Endothelial cell of umbilical vein (primary cell): ENCODE measurements at regions not wholly inside any gene's neighbourhood (a gene's known extent, or its start where the extent isn't known, plus 50 kb on each side); places are given as distances from the start of the nearest gene placed in this dataset.

Experiments used
- BruUV-seq: library from RNA; stranded (reverse); fragments of 400-500 nt; replicated peaks from 2 replicates; lab custom pipeline; 2021; lab: Mats Ljungman, UMichigan
- CTCF ChIA-PET: fragments of 300-600, 350-600 bp; sonication (Branson Sonifier 250); formaldehyde crosslinking; loops from one replicate; lab custom pipeline; 2021; ENCODE audit warnings: antibody characterized with exemption, inconsistent platforms; lab: Charles Lee
- POLR2A ChIA-PET: fragments of 300-600, 350-600 bp; sonication (Branson Sonifier 250); formaldehyde crosslinking; loops from one replicate; lab custom pipeline; 2021; ENCODE audit warnings: antibody characterized with exemption, inconsistent platforms; lab: Charles Lee
- DNase-seq: peaks from one replicate; pipeline ENCODE4 v3.0.0-alpha.2; 2011; ENCODE audit warnings: low read depth, low spot score
- FAIRE-seq: peaks from 2 replicates; lab custom pipeline; 2011; peaks lifted over from hg19 to GRCh38; lab: Jason Lieb, UNC
- H2AFZ ChIP-seq: 2 replicates; pipeline ENCODE4 v1.6.0; 2012; ENCODE audit warnings: low read depth, low read length, control low read depth, inconsistent platforms
- H3K27ac ChIP-seq: 2 replicates; pipeline ENCODE4 v1.5.1; 2011; ENCODE audit warnings: low read depth, mild to moderate bottlenecking, control low read depth, low read length, moderate library complexity; ENCODE audit not compliant: insufficient read depth
- H3K27me3 ChIP-seq, 2 experiments: 2 replicates each; pipeline versions ENCODE4 v1.6.0 to v1.6.1; 2011; ENCODE audit warnings: low read length in 2 of 2, mixed read lengths in 1 of 2; ENCODE audit not compliant: control insufficient read depth in 2 of 2, insufficient read depth in 2 of 2
- H3K36me3 ChIP-seq, 2 experiments: 2 replicates in 1 of 2; 3 replicates in 1 of 2; pipeline ENCODE4 v1.5.1; 2011; ENCODE audit warnings: low read length in 2 of 2, mild to moderate bottlenecking in 1 of 2, moderate library complexity in 1 of 2; ENCODE audit not compliant: control insufficient read depth in 2 of 2, insufficient read depth in 2 of 2; ENCODE audit errors: extremely low read depth in 1 of 2
- H3K4me1 ChIP-seq: 3 replicates; pipeline ENCODE4 v1.5.1; 2011; ENCODE audit warnings: mild to moderate bottlenecking, low read length; ENCODE audit not compliant: control insufficient read depth, insufficient read depth; ENCODE audit errors: extremely low read depth
- H3K4me2 ChIP-seq: 2 replicates; pipeline ENCODE4 v1.6.1; 2011; ENCODE audit warnings: low read length, control low read depth, mixed read lengths; ENCODE audit not compliant: insufficient read depth
- H3K4me3 ChIP-seq, 3 experiments: fragments of 200-600 bp in 1 of 3; sonication (generic), shearing (Covaris generic) in 1 of 3; replicated peaks in 1 of 3; 2 replicates each; pipeline ENCODE4 v1.5.1; 2011 to 2016; ENCODE audit warnings: control low read depth in 3 of 3, low read length in 3 of 3, mild to moderate bottlenecking in 2 of 3, inconsistent platforms in 1 of 3, low read depth in 1 of 3, moderate library complexity in 1 of 3; ENCODE audit not compliant: insufficient read depth in 1 of 3
- H3K79me2 ChIP-seq: 2 replicates; pipeline ENCODE4 v1.6.0; 2012; ENCODE audit warnings: low read length, inconsistent platforms; ENCODE audit not compliant: control insufficient read depth, insufficient read depth
- H3K9ac ChIP-seq: replicated peaks from 2 replicates; pipeline ENCODE3; 2011; ENCODE audit warnings: low read length, control low read depth; ENCODE audit not compliant: insufficient read depth; ENCODE audit errors: extremely low read depth
- H3K9me1 ChIP-seq: replicated peaks from 3 replicates; pipeline ENCODE4 v1.6.0; 2011; ENCODE audit warnings: mild to moderate bottlenecking, low read length; ENCODE audit not compliant: control insufficient read depth, insufficient read depth; ENCODE audit errors: extremely low read depth
- H3K9me3 ChIP-seq: replicated peaks from 2 replicates; pipeline ENCODE4 v1.5.1; 2012; ENCODE audit warnings: low read length, inconsistent platforms; ENCODE audit not compliant: control insufficient read depth, insufficient read depth
- H4K20me1 ChIP-seq: replicated peaks from 2 replicates; pipeline ENCODE3; 2011; ENCODE audit warnings: mild to moderate bottlenecking, low read length; ENCODE audit not compliant: control insufficient read depth, insufficient read depth; ENCODE audit errors: extremely low read depth
- CTCF ChIP-seq, 2 donors: IDR thresholded peaks; 1 replicate in 1 of 2; 2 replicates in 1 of 2; pipeline ENCODE4 v1.5.1; 2011; ENCODE audit warnings: low read length in 2 of 2, mild to moderate bottlenecking in 2 of 2, moderate library complexity in 2 of 2, control low read depth in 1 of 2, inconsistent platforms in 1 of 2, low read depth in 1 of 2; ENCODE audit not compliant: insufficient read depth in 1 of 2; ENCODE audit errors: extremely low read depth in 1 of 2
- EZH2 ChIP-seq: IDR thresholded peaks from 2 replicates; pipeline ENCODE4 v1.6.1; 2012; ENCODE audit warnings: borderline replicate concordance, low read depth, mild to moderate bottlenecking, moderate library complexity, low read length, inconsistent platforms; ENCODE audit not compliant: severe bottlenecking
- FOS ChIP-seq: IDR thresholded peaks from 2 replicates; pipeline ENCODE4 v1.6.1; 2011; ENCODE audit warnings: mild to moderate bottlenecking, low read length, moderate library complexity, borderline replicate concordance; ENCODE audit not compliant: insufficient read depth
- GATA2 ChIP-seq: IDR thresholded peaks from 2 replicates; pipeline ENCODE4 v1.7.0; 2011; ENCODE audit warnings: low read depth, mild to moderate bottlenecking, moderate library complexity, mixed read lengths, low read length; ENCODE audit not compliant: insufficient read length, insufficient read depth
- JUN ChIP-seq: IDR thresholded peaks from 2 replicates; pipeline ENCODE4 v1.6.1; 2011; ENCODE audit warnings: borderline replicate concordance, low read depth; ENCODE audit not compliant: insufficient read length, insufficient read depth
- MYC ChIP-seq: IDR thresholded peaks from one replicate; pipeline ENCODE4 v1.6.1; 2011; ENCODE audit warnings: mild to moderate bottlenecking, low read depth, low read length
- POLR2A ChIP-seq: IDR thresholded peaks from 2 replicates; pipeline ENCODE4 v1.6.1; 2012; ENCODE audit warnings: low read depth, mild to moderate bottlenecking, control low read depth, low read length
- POLR2AphosphoS5 ChIP-seq: IDR thresholded peaks from 2 replicates; pipeline ENCODE4 v1.6.1; 2012; ENCODE audit warnings: low read depth, mild to moderate bottlenecking, control low read depth, low read length, moderate library complexity; ENCODE audit not compliant: insufficient read depth
- dilution Hi-C: fragments of 300-500 bp; cut with MboI; formaldehyde crosslinking; loops from one replicate; pipeline ENCODE4 v1.15.0; 2019; ENCODE audit warnings: low sequenced_read_pairs; ENCODE audit not compliant: extremely low pct_ligation_motif_present
- intact Hi-C: fragments of 100-400 bp; cut with micrococcal nuclease; formaldehyde crosslinking; loops from one replicate; pipeline ENCODE4 v1.10.0; 2022
- TF ChIP-seq, protein P1 (sequence below): IDR thresholded peaks from 2 replicates; pipeline ENCODE4 v1.6.1; 2011; ENCODE audit not compliant: insufficient read depth, insufficient read length

- no TSS peak for BruUV-seq
- FAIRE-seq (no peak), DNase-seq (no peak)
- no peaks in the 10 kb centered on the region for H4K20me1 ChIP-seq
- ChIA-PET CTCF (interaction anchor here (1.6 kb wide), 1 partner anchor 258 kb away, joined by 4 read pairs; no protein-coding TSS in a partner anchor), POLR2A (no interaction called here)
- H3K4me2 ChIP-seq: no peak overlapping the region
- no peak overlapping the region for H3K4me3 ChIP-seq
- intact Hi-C loops: no loop called here
- no peak overlapping the region for H2AFZ ChIP-seq
- no peaks in the 10 kb centered on the region for H3K27me3 ChIP-seq
- H3K36me3 ChIP-seq: no peaks in the 10 kb centered on the region
- no peak for TF ChIP-seq POLR2AphosphoS5
- TF ChIP-seq MYC: no peak
- TF ChIP-seq JUN: no peak
- TF ChIP-seq, protein P1, sequence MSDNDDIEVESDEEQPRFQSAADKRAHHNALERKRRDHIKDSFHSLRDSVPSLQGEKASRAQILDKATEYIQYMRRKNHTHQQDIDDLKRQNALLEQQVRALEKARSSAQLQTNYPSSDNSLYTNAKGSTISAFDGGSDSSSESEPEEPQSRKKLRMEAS: no peak
- no peak for TF ChIP-seq FOS
- TF ChIP-seq EZH2: no peak
- no peak for TF ChIP-seq GATA2
- no peak for TF ChIP-seq POLR2A
- TF ChIP-seq CTCF (IDR thresholded peaks at IDR 0.05; ENCODE audit: extremely low read depth in 1 of 2, insufficient read depth in 1 of 2, low read depth in 1 of 2, low read length in 2 of 2): no peak
- H3K27ac ChIP-seq: no peak overlapping the region
- H3K9me1 ChIP-seq: no peaks in the 10 kb centered on the region
- no peak overlapping the region for H3K9ac ChIP-seq
- no peaks in the 10 kb centered on the region for H3K4me1 ChIP-seq
- dilution Hi-C loops: no loop called here
- no peaks in the 10 kb centered on the region for H3K79me2 ChIP-seq
- no peaks in the 10 kb centered on the region for H3K9me3 ChIP-seq
These were observed 159.6 kb upstream of the CHST15 start for GRCh38 chr10:124253006-124253405.
